ENCODE measurements at regions not wholly inside any gene's neighbourhood (a gene's known extent, or its start where the extent isn't known, plus 50 kb on each side); places are given as distances from the start of the nearest gene placed in this dataset.

DNA sequence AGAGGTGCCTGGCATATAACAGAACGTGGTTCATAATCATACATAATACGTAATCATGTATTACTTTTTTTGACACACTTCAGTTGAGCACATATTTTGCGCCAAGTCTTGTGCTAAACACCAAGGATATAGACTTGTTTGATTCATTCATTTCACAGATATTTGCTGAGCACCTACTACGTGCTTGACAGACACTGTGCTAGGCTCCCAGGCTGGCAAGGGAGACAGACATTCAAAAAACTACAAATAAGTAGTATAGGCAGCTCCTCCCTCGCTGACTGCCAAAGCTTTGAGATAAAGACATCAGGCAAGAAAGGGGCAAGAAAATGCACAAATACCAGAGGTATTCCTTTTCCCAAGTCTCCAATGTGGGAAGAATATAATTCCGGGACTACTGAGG lies 122.5 kb upstream of the CPEB4 start:
- no peak for DNase-seq
- intact Hi-C loops (cut with DNase I), result loop anchor here in 8 of 10 donors (2.0 to 10.0 kb wide), 12 partner anchors 92 to 209 kb away; partner anchors contain the start of genes CPEB4 (in 4 of the 8) and BOD1 (in 1 of the 8)
- TF ChIP-seq POLR2A (IDR thresholded peaks at IDR 0.05), result no peak
- TF ChIP-seq, protein P1, sequence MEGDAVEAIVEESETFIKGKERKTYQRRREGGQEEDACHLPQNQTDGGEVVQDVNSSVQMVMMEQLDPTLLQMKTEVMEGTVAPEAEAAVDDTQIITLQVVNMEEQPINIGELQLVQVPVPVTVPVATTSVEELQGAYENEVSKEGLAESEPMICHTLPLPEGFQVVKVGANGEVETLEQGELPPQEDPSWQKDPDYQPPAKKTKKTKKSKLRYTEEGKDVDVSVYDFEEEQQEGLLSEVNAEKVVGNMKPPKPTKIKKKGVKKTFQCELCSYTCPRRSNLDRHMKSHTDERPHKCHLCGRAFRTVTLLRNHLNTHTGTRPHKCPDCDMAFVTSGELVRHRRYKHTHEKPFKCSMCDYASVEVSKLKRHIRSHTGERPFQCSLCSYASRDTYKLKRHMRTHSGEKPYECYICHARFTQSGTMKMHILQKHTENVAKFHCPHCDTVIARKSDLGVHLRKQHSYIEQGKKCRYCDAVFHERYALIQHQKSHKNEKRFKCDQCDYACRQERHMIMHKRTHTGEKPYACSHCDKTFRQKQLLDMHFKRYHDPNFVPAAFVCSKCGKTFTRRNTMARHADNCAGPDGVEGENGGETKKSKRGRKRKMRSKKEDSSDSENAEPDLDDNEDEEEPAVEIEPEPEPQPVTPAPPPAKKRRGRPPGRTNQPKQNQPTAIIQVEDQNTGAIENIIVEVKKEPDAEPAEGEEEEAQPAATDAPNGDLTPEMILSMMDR (IDR thresholded peaks at IDR 0.05), result no peak
- Histone ChIP-seq H3K4me1 (peaks cover 0 to 37% (median 19%) of the 10 kb centered on the region in 12 donors), H3K27ac (peak overlapping the region; percentile 48 to 95 (median 80)), H3K36me3 (no peaks in the 10 kb centered on the region), H3K4me3 (no peak overlapping the region), H3K27me3 (no peaks in the 10 kb centered on the region), H3K9me3 (no peaks in the 10 kb centered on the region)
- WGBS, 4 donors, result 77 to 93% (median 79%) methylated on average over 6 of the region's 6 CpGs
- no peak for ATAC-seq

DNA sequence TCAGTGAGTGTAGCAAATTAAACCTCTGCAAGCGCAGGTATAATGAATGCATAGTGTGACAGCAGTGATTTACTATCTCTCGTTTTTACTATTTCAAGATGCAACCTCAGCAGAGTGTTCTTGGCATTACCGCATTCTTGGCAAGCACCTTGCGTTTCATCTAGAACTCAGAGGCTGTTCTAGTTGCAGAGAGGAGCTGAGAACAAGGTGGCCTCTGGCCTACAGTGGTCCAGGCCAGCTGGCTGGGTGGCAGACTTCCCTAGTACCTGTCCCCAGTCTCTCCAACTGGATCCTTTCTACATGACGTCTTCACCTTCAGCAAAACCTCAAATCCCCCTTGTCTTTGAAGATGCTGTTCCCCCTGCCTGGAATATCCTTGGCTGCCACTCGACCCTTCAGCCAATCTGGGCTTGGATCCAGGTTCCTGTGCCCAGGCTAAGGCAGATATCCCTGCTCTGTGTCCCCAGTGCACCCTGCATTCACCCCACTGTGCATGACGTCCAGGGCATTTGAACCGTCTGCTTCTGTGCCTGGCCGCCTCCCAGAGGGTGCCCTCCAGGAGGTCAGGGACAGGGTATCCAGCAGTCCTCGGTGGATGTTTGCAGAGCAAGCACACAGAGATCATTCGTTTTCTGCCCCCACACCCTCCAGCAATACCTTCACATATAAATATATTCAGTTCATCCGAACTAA lies 120.4 kb upstream of the CPEB4 start:
- peak; percentile 79 to 85 (median 83) for ATAC-seq
- DNase-seq, result peak; percentile 64 to 92 (median 80)
- TF ChIP-seq, protein P1 (IDR thresholded peaks at IDR 0.05), result no peak
- no peak for TF ChIP-seq POLR2A (IDR thresholded peaks at IDR 0.05)
- Histone ChIP-seq H3K27me3 (no peaks in the 10 kb centered on the region), H3K4me1 (peaks cover 0 to 50% (median 19%) of the 10 kb centered on the region in 12 donors), H3K27ac (peak overlapping the region; percentile 78 to 95 (median 80)), H3K9me3 (no peaks in the 10 kb centered on the region), H3K36me3 (no peaks in the 10 kb centered on the region), H3K4me3 (no peak overlapping the region)
- intact Hi-C loops (cut with DNase I), result loop anchor here in 8 of 10 donors (1.0 to 10.0 kb wide), 13 partner anchors 90 to 207 kb away; partner anchors contain the start of genes CPEB4 (in 4 of the 8) and BOD1 (in 1 of the 8)
- 48 to 62% (median 60%) methylated on average over 12 of the region's 12 CpGs for WGBS, 4 donors

DNA sequence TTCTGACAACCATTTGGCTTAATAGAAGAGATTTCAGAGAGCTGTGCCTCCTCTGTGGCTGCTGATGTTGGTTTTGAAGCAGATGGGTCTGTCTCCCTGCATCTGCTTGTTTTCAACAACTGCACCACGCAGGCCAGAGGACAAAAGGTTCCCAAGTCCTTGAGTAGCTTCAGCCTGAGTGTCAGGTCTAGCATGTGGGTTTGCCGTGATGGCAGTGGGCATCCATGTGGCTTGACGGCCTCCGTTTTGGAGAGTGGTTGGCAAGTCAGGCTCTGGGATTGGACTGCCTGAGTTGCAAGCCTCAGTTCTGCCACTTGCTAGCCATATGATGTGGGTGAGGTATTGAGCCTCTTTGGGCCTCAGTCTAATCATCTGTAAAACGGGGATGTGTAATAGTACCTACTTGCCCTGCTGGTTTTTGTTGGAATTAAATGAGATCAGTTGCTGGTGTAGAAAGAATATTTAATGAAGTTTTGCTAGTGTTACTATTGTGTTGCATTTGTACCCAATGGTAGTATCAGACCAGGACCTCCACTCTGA lies 119.8 kb upstream of the CPEB4 start:
- WGBS, 4 donors, result 76 to 81% (median 78%) methylated on average over 5 of the region's 5 CpGs
- Histone ChIP-seq H3K36me3 (no peaks in the 10 kb centered on the region), H3K27ac (peak overlapping the region in 11 of 12 donors; percentile 78 to 95 (median 81)), H3K9me3 (no peaks in the 10 kb centered on the region), H3K27me3 (no peaks in the 10 kb centered on the region), H3K4me3 (no peak overlapping the region), H3K4me1 (peaks cover 0 to 50% (median 19%) of the 10 kb centered on the region in 12 donors)
- intact Hi-C loops (cut with DNase I), result loop anchor here in 8 of 10 donors (1.0 to 10.0 kb wide), 10 partner anchors 89 to 206 kb away; partner anchors contain the start of genes CPEB4 (in 2 of the 8) and BOD1 (in 1 of the 8)
- TF ChIP-seq, protein P1 (IDR thresholded peaks at IDR 0.05), result no peak
- no peak for TF ChIP-seq POLR2A (IDR thresholded peaks at IDR 0.05)
- ATAC-seq, result peak in 1 of 4 donors; percentile 21
- DNase-seq, result no peak

DNA sequence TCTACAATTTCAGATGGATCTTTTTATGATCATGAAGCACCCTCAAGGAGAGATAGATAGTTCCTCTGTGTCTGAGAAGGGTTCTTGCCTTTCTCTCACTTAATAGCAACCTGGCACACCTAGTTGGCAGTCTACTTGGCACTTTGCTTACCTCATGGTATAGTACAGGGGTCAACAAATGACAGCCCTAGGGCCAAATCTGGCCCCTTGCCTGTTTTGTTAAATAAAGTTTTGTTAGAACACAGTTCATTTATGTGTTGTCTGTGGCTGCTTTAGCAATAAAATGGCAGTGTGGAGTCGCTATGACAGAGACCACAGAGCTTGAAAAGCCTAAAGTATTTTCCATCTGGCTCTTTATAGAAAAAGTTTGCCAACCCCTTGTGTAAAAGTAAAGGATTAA lies 119.3 kb upstream of the CPEB4 start:
- DNase-seq, result no peak
- intact Hi-C loops (cut with DNase I), result loop anchor here in 8 of 10 donors (1.0 to 10.0 kb wide), 10 partner anchors 88 to 206 kb away; partner anchors contain the start of genes CPEB4 (in 2 of the 8) and BOD1 (in 1 of the 8)
- Histone ChIP-seq H3K27ac (peak overlapping the region in 10 of 12 donors; percentile 78 to 95 (median 82)), H3K9me3 (no peaks in the 10 kb centered on the region), H3K4me3 (no peak overlapping the region), H3K27me3 (no peaks in the 10 kb centered on the region), H3K36me3 (no peaks in the 10 kb centered on the region), H3K4me1 (peaks cover 0 to 53% (median 18%) of the 10 kb centered on the region in 12 donors)
- WGBS, 4 donors, result 93 to 100% (median 97%) methylated on average over 1 of the region's 1 CpG
- ATAC-seq, result no peak
- no peak for TF ChIP-seq POLR2A (IDR thresholded peaks at IDR 0.05)
- TF ChIP-seq, protein P1 (IDR thresholded peaks at IDR 0.05), result no peak

All from heart left ventricle (tissue), 16 donors.